Stimulated activated naive CD4-positive, alpha-beta T cell (primary cell): ENCODE measurements at regions not wholly inside any gene's neighbourhood (a gene's known extent, or its start where the extent isn't known, plus 50 kb on each side); places are given as distances from the start of the nearest gene placed in this dataset.

Source experiments
- DNase-seq, 6 experiments: peaks; one replicate each; lab custom pipeline; 2025; lab: John Stamatoyannopoulos, UW

DNA sequence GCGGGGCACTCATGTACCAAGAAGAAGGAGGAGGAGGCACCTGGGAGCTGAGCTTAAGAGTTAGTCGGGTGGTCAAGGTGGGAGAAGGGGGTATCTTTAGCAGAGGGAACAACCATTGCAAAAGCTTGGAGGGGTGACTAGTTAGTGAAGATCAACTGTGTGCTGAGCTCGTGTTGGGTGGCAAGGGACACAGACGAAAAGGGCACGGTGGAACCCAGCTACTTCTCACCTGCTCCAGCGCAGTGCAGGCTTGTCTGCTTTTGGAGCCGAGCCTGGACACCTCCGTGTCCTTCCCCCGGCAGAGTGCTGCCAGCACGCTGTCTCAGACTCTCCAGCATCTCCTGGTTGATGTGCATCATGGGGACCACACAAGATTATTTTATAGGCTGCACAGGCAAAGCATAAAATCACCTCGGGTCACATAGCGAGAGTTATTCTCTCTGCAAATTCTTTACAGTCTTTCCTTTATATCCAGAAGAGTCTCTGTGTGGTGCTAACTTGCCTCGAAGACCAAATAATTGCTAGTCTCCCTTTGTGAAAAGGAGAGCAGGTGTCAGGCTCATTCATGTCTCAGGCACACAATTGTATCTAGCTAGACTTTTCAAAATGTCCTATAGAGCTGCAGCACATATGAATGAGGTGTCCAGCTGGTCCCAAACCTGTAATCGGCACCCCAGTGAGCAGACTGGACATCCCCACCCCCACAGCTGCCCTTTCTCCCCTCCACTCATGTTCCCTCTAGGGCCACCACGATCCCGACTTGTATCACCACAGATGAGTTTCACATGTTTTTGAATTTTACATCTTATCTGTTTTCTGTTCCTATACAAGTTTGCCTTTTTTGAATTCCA, 123.4 kb downstream of the CEBPB start:
- no peak for DNase-seq

DNA sequence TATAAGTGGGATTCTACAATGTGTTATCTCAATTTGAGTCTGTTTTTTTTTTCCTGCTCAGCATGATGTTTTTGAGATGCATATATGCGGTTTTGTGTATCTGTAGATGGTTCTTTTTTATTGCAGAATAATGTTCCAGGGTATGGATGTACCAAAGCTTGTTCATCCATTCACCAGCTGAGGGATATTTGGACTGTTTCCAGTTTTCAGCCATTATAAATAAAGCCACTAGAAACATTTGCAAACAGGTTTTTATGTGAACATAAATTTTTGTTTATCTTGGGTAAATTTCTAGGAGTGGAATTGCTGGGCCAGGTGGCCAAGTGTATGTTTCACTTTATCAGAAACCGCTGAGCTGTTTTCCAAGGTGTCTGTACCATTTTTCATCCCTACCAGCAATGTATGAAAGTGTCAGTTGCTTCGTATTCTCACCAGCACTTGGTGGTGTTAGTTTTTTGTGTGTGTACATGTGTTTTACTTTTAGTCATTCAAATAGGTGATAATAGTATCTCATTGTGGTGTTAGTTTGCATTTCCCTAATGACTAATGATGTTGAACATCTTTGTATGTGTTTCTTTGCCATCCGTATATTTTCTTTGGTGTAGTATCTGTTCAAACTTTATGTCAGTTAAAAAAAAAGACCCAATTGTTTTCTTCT, 124.2 kb downstream of the CEBPB start:
- DNase-seq: no peak

DNA sequence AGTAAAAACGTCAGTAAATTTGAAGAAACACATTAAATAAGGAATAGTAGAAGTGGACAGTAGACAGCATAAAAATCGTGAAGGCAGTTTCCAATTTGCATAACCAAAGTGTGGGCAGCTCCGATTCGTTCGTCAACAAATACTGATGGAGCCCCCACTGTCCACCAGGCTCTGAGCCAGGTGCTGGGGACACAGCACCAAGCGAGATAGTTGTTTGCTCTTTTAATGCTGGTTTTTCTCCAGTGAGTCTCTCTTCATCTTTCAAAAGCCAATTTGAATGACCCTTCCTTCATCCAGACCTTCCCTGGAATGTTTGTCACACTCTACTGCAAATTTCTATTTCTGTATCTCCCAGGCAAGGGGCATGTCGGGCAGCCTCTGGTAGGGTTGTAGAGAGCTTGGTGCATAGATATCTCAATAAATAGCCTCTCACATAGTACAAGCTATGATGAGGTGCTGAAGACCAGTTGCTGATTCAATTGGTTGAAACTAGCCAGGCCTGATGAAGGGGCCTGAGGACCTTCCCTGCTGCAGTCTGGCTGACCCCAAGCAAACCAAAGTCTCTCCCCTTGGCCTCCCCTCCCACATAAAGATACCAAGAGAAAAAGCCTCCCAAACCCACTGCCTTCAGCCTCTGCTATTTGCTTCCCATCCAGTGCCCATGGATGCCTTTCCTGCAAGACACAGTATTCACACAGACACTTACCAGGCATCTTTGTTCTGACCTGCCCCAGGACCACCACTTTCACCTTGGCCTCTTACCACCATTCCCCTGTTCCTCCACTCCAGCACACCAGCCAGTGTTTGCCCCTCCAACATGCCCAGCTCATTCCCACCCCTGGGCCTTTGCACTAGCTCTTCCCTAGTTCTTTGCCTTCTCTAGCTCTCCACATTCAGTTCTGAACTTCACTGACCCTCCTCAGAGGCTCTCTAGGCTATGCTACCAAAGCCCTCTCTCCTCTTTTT, 125.2 kb downstream of the CEBPB start:
- no peak for DNase-seq

GRCh38 chr20:50317116-50317515, 126.5 kb downstream of the CEBPB start:
- no peak for DNase-seq

- DNase-seq: no peak
Observed at GRCh38 chr20:50317609-50318008, 127.0 kb downstream of the CEBPB start.

- no peak for DNase-seq
Observed at GRCh38 chr20:50318710-50319109, 128.1 kb downstream of the CEBPB start.

GRCh38 chr20:50320005-50320900, 129.6 kb downstream of the CEBPB start:
- DNase-seq: no peak

DNA sequence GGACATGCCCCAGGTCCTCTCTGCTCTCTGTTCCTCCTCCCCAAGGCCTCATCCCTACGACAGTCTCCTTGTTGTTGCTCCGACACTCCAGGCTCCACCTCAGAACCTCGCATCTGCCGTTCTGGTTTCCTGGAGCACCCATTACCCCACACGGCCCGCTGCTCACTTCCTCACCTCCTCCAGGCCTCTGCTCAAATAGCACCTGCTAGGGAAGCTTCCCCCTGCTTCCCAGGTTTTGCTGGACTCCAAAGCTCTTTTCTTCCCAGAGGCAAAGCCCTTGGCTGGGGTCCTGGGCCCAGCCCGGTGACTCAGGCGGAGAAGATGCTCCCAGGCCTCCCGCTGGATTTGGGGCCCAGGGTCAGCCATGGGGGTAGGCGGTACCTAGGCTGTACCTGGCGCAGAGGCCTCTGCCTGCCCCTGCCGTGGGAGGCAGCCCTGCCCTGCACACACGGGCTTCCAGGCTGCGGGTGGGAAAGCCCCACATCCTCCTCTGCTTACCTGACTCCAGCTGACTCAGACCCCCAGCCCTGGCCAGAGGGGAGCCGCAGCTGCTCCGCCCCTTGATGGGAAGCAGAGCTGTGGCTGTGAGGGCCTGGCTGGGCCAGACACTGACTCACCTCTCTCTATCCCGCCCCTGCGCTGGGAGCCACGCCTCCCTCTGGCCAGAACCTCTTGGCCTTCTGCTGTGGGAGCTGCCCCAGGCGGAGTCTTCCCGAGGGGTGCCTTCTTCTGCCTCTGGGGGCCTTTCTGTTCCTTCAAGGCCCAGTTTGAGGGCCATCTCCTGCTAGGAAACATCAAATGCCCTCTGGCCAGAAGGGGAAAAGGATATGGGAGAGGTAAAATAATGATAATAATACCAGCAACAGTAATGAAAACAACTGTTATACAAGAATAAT, 130.5 kb downstream of the CEBPB start:
- DNase-seq: no peak

- DNase-seq: no peak
Observed at GRCh38 chr20:50321797-50322480, 131.3 kb downstream of the CEBPB start.

DNA sequence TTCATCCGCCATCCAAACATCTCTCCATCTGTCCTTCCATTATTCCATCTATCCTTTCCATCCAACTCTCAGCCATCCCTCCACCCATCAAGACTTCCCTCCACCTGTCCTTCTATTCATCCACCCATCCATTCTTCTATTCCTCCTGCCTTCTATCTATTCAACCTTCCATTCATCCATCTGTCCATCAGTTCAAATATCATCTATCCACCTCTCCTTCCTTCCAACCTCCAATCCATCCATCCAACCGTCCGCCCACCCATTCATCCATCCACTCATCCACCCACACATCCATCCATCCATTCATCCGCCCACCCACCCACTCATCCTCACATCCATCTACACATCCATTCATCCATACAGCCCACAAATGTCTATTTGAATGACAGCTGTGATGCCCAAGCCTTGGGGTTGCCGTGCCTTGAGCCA, 132.1 kb downstream of the CEBPB start:
- DNase-seq: no peak

GRCh38 chr20:50323209-50323608, 132.6 kb downstream of the CEBPB start:
- no peak for DNase-seq

DNA sequence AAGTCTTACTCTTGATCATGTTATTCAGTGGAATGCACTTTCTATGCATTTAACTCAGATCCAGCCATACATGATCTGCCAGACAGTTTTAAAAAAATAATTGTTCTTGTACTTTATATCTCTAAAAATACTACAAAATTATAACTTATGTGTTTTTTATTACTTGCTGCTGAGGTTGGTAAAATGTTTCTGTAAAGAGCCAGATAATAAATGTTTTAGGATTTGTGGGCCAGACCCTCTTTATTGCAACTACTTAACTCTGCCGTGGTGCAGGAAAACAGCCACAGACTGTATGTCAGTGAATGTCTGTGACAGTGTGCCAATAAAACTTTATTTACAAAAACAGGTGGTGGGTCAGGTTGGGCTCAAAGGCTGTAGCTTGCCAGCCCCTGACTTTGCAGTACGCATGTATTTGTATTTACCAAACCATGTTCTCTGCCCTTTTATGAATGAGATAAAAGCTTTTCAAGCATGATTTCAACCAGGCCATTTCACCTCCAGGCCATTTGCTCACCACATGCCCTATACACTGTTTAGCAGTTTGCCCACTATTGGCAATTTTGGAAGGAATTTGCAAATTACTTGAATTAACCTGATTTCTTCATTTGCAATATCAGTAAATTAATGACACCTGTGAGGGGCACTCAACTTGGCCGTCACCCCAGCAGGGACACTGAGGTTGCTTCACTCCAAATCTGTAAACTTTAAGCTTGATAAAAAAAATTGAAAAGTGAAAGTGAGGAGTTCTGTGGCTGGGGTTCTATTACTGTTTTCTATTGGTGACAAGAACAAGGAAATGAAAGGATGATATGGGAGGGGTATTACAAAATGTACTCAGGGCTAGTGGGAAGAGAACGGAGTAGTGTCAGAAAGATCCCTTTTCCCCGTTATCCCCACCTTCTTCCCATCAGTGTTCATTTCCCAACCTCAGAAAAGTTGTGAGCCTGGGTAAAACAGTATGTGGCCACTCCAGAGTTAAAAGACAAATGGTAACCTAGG, 133.4 kb downstream of the CEBPB start:
- no peak for DNase-seq

- DNase-seq: no peak
Observed at GRCh38 chr20:50325215-50325614, 134.6 kb downstream of the CEBPB start.

DNA sequence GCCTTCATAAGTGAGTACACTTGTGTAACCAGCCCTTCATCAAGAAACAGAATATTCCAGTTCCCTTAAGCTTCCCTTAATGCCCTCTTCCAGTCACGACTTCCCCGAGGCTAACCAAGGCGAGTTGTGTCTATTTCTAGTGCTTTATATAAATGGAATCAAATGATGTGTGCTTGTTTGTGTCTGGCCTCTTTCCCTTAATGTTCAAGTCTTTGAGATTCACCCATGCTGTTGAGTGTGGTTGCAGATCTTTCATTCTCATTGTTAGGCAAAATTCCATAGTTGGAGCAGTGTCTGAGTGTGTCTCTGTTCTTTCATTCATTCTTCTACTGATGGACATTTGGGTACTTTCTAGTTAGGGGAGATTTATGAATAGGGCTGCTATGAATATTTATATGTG, 135.0 kb downstream of the CEBPB start:
- DNase-seq: no peak

GRCh38 chr20:50327666-50328065, 137.0 kb downstream of the CEBPB start:
- no peak for DNase-seq

GRCh38 chr20:50328222-50328979, 137.8 kb downstream of the CEBPB start:
- no peak for DNase-seq
